Right cardiac atrium (tissue), 5 donors: ENCODE measurements at regions not wholly inside any gene's neighbourhood (a gene's known extent, or its start where the extent isn't known, plus 50 kb on each side); places are given as distances from the start of the nearest gene placed in this dataset.
A peak's percentile ranks its signal among the peaks of the same experiment; 100 is the strongest.

ENCODE experiments used
- ATAC-seq, 2 donors: fragments of 200-7000 bp; cut with Tn5 transposase; one replicate each; pipeline versions ENCODE4 v1.8.0 to v1.9.1; 2020; ENCODE audit warnings: moderate library complexity in 2 of 2, mild to moderate bottlenecking in 1 of 2
- DNase-seq, 3 donors: peaks; one replicate each; pipeline ENCODE4 v3.0.0-alpha.2; 2020
- H3K27ac ChIP-seq: one replicate; pipeline ENCODE4 v1.5.1; 2013; ENCODE audit warnings: mild to moderate bottlenecking, low read length, control low read depth, moderate library complexity
- H3K27me3 ChIP-seq: one replicate; pipeline ENCODE4 v1.6.1; 2013; ENCODE audit not compliant: control insufficient read depth, insufficient read depth
- H3K4me1 ChIP-seq: one replicate; pipeline ENCODE4 v1.6.1; 2013; ENCODE audit warnings: low read length; ENCODE audit not compliant: control insufficient read depth, insufficient read depth
- H3K4me3 ChIP-seq: one replicate; pipeline ENCODE4 v1.5.1; 2013; ENCODE audit warnings: low read length, control low read depth
- H3K9me3 ChIP-seq: one replicate; pipeline ENCODE4 v1.6.1; 2013; ENCODE audit warnings: low read length; ENCODE audit not compliant: control insufficient read depth
- WGBS: extraction: QIAGEN DNeasy Blood & Tissue Kit; methylation state at CpG from one replicate; pipeline ENCODE4 v1.1.7; 2013; 5-methylcytosine and 5-hydroxymethylcytosine counted together
- intact Hi-C, 4 donors: fragments of 100-400 bp; cut with DNase I; formaldehyde crosslinking; loops; one replicate each; pipeline versions ENCODE4 v1.11.0 to v1.14.0; 2022 to 2023
- donor health status: healthy with polysubstance abuse.
- donor health status: DM: no; HTN: yes; CAD: no.
- donor health status: DM: no; HTN: no; CAD: no.
- donor health status: DM: no; HTN: yes; CAD: no; lungs with severe emphysema.
- donor health status: DM: yes; HTN: yes; CAD: no.

DNA sequence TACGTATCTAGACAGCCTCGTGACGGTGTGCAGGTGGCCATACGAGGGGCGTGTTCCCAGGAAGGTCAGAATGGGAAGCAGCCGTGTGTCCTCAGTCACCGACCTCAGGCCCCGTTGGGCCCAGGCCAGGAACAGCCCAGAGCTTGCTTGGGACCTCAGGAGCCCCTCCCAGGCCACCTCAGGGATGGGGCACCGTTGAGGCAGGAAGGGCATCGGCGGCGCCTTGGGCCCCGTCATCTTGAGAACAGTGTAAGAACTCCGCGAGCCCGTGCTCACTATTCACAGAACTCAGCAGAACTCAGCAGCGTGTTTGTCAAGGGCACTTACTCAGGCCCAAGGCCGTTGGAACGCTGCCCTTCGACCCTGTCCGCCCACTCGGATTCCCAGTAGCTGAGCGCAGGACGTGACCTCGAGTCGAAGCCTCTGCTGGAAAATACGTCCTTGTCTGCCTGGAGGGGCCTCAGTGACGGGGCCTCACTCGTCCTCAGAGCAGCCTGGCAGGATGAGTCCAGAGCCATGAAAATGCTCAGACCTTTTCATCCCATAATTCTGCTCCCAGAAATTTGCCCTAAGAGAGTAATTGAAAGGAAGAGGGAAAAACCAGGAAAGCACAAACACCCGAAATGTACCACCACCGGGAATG, 1134.8 kb downstream of the BRD1 start:
- 76% methylated on average over 31 of the region's 31 CpGs for WGBS
- Histone ChIP-seq H3K4me3 (no peak overlapping the region), H3K4me1 (no peaks in the 10 kb centered on the region), H3K9me3 (no peaks in the 10 kb centered on the region), H3K27ac (no peak overlapping the region), H3K27me3 (no peaks in the 10 kb centered on the region)
- peak in 2 of 3 donors; percentile 53 to 60 for DNase-seq
- intact Hi-C loops, result no loop called here
- no peak for ATAC-seq

DNA sequence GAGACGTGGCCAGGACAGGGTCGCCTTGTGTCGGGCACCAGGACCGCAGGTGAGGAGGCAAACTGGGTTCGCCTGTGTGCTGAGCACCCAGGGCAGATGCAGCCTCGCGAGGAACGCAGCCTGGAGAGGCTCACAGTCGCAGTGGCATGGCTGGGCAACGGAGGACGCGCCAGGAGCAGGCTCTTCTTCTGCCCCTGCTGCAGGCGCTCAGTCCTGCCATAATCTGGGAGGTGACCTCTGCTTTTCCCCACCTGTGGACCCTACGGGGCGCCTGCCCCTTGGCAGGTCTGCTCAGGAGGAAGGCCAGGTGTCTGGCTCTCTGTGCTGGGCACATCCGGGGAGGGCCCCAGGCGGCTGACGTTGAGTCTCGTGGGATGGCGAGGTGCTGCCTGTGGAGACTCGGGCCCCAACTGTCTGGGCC, 1136.2 kb downstream of the BRD1 start:
- ATAC-seq, result no peak

DNA sequence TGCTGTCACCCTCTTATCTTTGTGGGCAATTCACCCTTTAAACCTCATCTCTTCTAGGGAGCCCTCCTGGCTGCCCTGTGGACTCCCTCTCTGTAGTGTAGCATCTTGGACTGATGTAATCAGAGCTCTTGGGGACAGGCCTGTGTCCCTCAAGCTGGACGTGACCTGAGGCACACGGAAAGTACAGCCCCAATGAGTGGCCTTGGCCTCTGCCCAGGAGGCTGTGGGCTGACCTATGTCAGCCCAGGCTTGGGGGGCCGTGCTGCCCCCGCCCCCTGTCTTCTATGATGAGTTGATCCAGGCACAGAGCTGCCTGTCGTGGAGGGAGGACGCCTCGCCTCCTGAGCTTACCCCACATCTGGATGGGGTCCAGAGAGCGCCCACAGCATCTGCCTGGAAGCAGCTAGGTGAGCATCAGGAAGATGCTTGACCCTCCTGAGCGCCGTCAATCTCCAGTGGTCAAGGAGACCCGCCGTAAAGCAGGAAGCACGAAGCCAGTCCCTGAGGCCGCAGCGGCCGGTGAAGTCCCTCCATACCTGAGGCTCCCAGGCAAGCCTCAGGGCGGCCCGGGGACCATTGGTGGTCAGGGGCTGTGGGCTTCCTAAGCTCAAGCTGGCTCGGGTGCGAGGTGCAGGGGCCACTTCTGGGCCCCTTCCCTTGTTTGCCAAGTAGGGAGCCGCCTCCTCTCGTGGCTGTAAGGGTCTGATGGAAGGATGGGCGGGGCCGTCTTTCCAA, 1136.9 kb downstream of the BRD1 start:
- WGBS, result 71% methylated on average over 24 of the region's 24 CpGs

More for the DNA sequence above, 1136.2 kb downstream of the BRD1 start:
- intact Hi-C loops, result no loop called here
- Histone ChIP-seq H3K27ac (no peak overlapping the region), H3K9me3 (no peaks in the 10 kb centered on the region), H3K27me3 (no peaks in the 10 kb centered on the region), H3K4me3 (no peak overlapping the region), H3K4me1 (no peaks in the 10 kb centered on the region)
- WGBS, result 90% methylated on average over 21 of the region's 21 CpGs
- peak in 2 of 3 donors; percentile 18 to 29 for DNase-seq

DNA sequence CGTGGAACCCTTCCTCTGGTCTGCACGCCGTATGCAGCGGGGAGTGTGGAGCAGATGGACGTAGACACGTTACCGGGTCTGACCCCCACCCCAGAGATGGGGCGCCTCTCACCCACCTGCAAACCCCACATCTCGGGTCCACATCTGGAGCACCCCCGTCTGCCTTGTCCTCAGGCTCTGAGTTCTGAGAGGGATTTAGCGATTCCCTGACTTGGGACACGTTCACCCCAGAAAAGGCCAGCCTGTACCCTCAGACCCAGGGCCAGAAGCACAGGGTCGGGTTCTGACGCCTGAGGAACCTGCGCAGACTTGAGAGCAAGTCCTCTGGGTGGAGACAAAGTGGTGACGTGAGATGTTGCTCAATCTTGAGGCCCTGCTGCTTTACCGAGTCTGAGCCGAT, 1138.5 kb downstream of the BRD1 start:
- no peaks in the 10 kb centered on the region for H3K4me1 ChIP-seq
- H3K27me3 ChIP-seq, result no peaks in the 10 kb centered on the region
- ATAC-seq (no peak), DNase-seq (peak in 2 of 3 donors; percentile 9 to 19)
- intact Hi-C loops, result no loop called here
- H3K27ac ChIP-seq, result no peak overlapping the region
- no peaks in the 10 kb centered on the region for H3K9me3 ChIP-seq
- 77% methylated on average over 18 of the region's 18 CpGs for WGBS
- no peak overlapping the region for H3K4me3 ChIP-seq

More for the DNA sequence above, 1136.9 kb downstream of the BRD1 start:
- ATAC-seq (no peak), DNase-seq (peak in 2 of 3 donors; percentile 16 to 36)
- no peak overlapping the region for H3K4me3 ChIP-seq
- no peaks in the 10 kb centered on the region for H3K27me3 ChIP-seq
- H3K4me1 ChIP-seq, result no peaks in the 10 kb centered on the region
- intact Hi-C loops, result no loop called here
- no peaks in the 10 kb centered on the region for H3K9me3 ChIP-seq
- no peak overlapping the region for H3K27ac ChIP-seq

DNA sequence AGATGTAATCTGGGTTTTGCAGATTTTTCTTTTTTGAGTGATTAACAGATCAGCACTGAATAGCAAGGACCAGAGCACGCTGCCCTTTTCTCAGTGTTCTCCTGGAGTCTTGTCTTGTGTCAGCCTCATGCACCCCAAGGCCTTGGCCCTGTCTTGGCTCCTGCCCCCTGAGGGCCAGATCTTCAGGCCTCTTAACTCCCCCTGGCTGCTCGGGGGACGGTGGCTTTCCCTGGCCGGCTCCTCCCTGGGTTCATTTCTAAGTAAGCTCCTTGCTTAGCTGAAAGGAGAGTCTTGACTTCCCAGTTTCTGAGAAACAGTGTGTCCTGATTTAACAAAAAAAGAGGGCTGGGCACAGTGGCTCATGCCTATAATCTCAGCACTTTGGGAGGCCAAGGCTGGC, 1139.3 kb downstream of the BRD1 start:
- no peak overlapping the region for H3K4me3 ChIP-seq
- peak in 1 of 3 donors; percentile 6 for DNase-seq
- ATAC-seq, result no peak
- no peak overlapping the region for H3K27ac ChIP-seq
- WGBS, result 73% methylated on average over 4 of the region's 4 CpGs
- intact Hi-C loops, result no loop called here
- H3K27me3 ChIP-seq, result no peaks in the 10 kb centered on the region
- no peaks in the 10 kb centered on the region for H3K4me1 ChIP-seq
- no peaks in the 10 kb centered on the region for H3K9me3 ChIP-seq

GRCh38 chr22:48687606-48688005, 1140.1 kb downstream of the BRD1 start:
- intact Hi-C loops, result no loop called here
- H3K27me3 ChIP-seq, result no peaks in the 10 kb centered on the region
- no peaks in the 10 kb centered on the region for H3K4me1 ChIP-seq
- DNase-seq (peak in 2 of 3 donors; percentile 12 to 30), ATAC-seq (no peak)
- H3K9me3 ChIP-seq, result no peaks in the 10 kb centered on the region
- no peak overlapping the region for H3K27ac ChIP-seq
- 84% methylated on average over 6 of the region's 6 CpGs for WGBS
- no peak overlapping the region for H3K4me3 ChIP-seq

- no peak overlapping the region for H3K4me3 ChIP-seq
- intact Hi-C loops, result no loop called here
- H3K9me3 ChIP-seq, result no peaks in the 10 kb centered on the region
- ATAC-seq (no peak), DNase-seq (no peak)
- 79% methylated on average over 2 of the region's 2 CpGs for WGBS
- H3K27ac ChIP-seq, result no peak overlapping the region
- H3K27me3 ChIP-seq, result no peaks in the 10 kb centered on the region
- H3K4me1 ChIP-seq, result no peaks in the 10 kb centered on the region
These were observed 1140.9 kb downstream of the BRD1 start for GRCh38 chr22:48686694-48687302.

DNA sequence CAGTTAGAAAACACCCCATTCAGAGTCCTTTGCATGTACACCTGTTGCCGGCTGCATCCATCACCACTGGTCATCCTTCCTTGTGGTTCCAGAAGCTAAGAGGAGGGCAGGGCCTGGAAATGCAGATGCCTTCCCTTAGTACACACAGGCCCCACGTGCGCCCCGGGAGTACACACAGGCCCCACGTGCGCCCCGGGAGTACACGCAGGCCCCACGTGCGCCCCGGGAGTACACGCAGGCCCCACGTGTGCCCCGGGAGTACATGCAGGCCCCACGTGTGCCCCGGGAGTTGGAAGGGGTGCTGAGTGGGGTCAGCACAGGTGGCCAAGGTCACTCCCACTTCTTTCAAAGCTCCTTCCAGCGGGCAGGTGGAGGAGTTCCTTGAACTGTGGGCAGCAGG, 1141.9 kb downstream of the BRD1 start:
- H3K4me1 ChIP-seq, result no peaks in the 10 kb centered on the region
- no peak overlapping the region for H3K27ac ChIP-seq
- intact Hi-C loops, result no loop called here
- no peak overlapping the region for H3K4me3 ChIP-seq
- ATAC-seq (no peak), DNase-seq (peak in 2 of 3 donors; percentile 13 to 17)
- WGBS, result 94% methylated on average over 17 of the region's 17 CpGs
- H3K9me3 ChIP-seq, result no peaks in the 10 kb centered on the region
- no peaks in the 10 kb centered on the region for H3K27me3 ChIP-seq

- WGBS, result 77% methylated on average over 9 of the region's 9 CpGs
- no peaks in the 10 kb centered on the region for H3K4me1 ChIP-seq
- DNase-seq, result no peak
- H3K27me3 ChIP-seq, result no peaks in the 10 kb centered on the region
- H3K27ac ChIP-seq, result no peak overlapping the region
- intact Hi-C loops, result no loop called here
- H3K4me3 ChIP-seq, result no peak overlapping the region
- ATAC-seq, result no peak
- H3K9me3 ChIP-seq, result no peaks in the 10 kb centered on the region
These were observed 1144.0 kb downstream of the BRD1 start for GRCh38 chr22:48683640-48684039.

GRCh38 chr22:48682504-48682903, 1145.2 kb downstream of the BRD1 start:
- H3K27me3 ChIP-seq, result no peaks in the 10 kb centered on the region
- ATAC-seq (no peak), DNase-seq (no peak)
- no peak overlapping the region for H3K27ac ChIP-seq
- H3K4me1 ChIP-seq, result no peaks in the 10 kb centered on the region
- no peaks in the 10 kb centered on the region for H3K9me3 ChIP-seq
- WGBS, result 90% methylated on average over 11 of the region's 11 CpGs
- no peak overlapping the region for H3K4me3 ChIP-seq
- intact Hi-C loops, result no loop called here

DNA sequence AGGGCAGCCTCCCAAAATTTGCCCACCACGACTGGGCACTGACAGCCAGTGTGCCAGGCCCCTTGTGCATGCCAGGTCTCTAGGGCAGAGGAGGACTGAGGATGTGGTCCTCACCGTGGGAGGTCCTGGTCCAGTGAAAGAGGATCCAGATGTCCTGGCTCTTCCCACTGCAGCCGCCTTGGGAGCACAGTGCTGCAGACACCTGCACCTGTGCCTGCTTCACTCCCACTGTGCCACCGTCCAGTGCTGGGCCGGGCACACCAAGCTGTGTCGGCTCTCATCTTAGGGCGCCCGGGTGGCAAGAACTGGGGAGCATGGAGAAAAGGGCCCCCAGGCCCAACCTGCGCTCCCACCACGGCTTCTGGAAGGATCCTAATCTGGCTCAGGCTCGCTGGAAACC, 1147.1 kb downstream of the BRD1 start:
- Histone ChIP-seq H3K4me1 (no peaks in the 10 kb centered on the region), H3K4me3 (no peak overlapping the region), H3K9me3 (no peaks in the 10 kb centered on the region), H3K27me3 (no peaks in the 10 kb centered on the region), H3K27ac (no peak overlapping the region)
- intact Hi-C loops, result no loop called here
- 71% methylated on average over 11 of the region's 11 CpGs for WGBS
- peak in 1 of 2 donors; percentile 25 for ATAC-seq
- peak in 2 of 3 donors; percentile 40 to 48 for DNase-seq
